Duodenal mucosa (tissue), 2 donors: ENCODE measurements at regions not wholly inside any gene's neighbourhood (a gene's known extent, or its start where the extent isn't known, plus 50 kb on each side); places are given as distances from the start of the nearest gene placed in this dataset.

Source experiments
- H3K27ac ChIP-seq: one replicate; pipeline ENCODE4 v1.7.0; 2013; ENCODE audit warnings: low read depth, low read length
- H3K27me3 ChIP-seq, 2 donors: one replicate each; pipeline ENCODE4 v1.7.0; 2013; ENCODE audit warnings: low read length in 2 of 2, control low read depth in 1 of 2; ENCODE audit not compliant: insufficient read depth in 2 of 2, control insufficient read depth in 1 of 2
- H3K36me3 ChIP-seq, 2 donors: one replicate each; pipeline ENCODE4 v1.7.0; 2013; ENCODE audit warnings: low read length in 2 of 2, control low read depth in 1 of 2; ENCODE audit not compliant: insufficient read depth in 2 of 2, control insufficient read depth in 1 of 2
- H3K4me1 ChIP-seq, 2 donors: one replicate each; pipeline ENCODE4 v1.7.0; 2013; ENCODE audit warnings: low read length in 2 of 2, control low read depth in 1 of 2; ENCODE audit not compliant: insufficient read depth in 2 of 2, control insufficient read depth in 1 of 2
- H3K4me3 ChIP-seq, 2 donors: one replicate each; pipeline ENCODE4 v1.7.0; 2013; ENCODE audit warnings: low read length in 2 of 2, low read depth in 1 of 2
- H3K9ac ChIP-seq, 2 donors: one replicate each; pipeline ENCODE4 v1.7.0; 2013; ENCODE audit warnings: low read length in 2 of 2, low read depth in 1 of 2
- H3K9me3 ChIP-seq, 2 donors: one replicate each; pipeline ENCODE4 v1.7.0; 2013; ENCODE audit warnings: low read length in 2 of 2, control low read depth in 1 of 2; ENCODE audit not compliant: control insufficient read depth in 1 of 2

- no peak overlapping the region for H3K27ac ChIP-seq
- H3K4me1 ChIP-seq: no peaks in the 10 kb centered on the region
- no peaks in the 10 kb centered on the region for H3K36me3 ChIP-seq
- no peak overlapping the region for H3K4me3 ChIP-seq
- no peaks in the 10 kb centered on the region for H3K27me3 ChIP-seq
- H3K9me3 ChIP-seq: no peaks in the 10 kb centered on the region
- no peak overlapping the region for H3K9ac ChIP-seq
Measured at GRCh38 chr2:155294358-155294757, 595.9 kb downstream of the KCNJ3 start.

- H3K4me3 ChIP-seq: no peak overlapping the region
- H3K36me3 ChIP-seq: no peaks in the 10 kb centered on the region
- no peaks in the 10 kb centered on the region for H3K9me3 ChIP-seq
- no peaks in the 10 kb centered on the region for H3K4me1 ChIP-seq
- no peak overlapping the region for H3K27ac ChIP-seq
- H3K27me3 ChIP-seq: no peaks in the 10 kb centered on the region
- H3K9ac ChIP-seq: no peak overlapping the region
Measured at GRCh38 chr2:155281907-155282306, 583.4 kb downstream of the KCNJ3 start.

- no peak overlapping the region for H3K27ac ChIP-seq
Measured at GRCh38 chr2:155273323-155273722, 574.8 kb downstream of the KCNJ3 start.

DNA sequence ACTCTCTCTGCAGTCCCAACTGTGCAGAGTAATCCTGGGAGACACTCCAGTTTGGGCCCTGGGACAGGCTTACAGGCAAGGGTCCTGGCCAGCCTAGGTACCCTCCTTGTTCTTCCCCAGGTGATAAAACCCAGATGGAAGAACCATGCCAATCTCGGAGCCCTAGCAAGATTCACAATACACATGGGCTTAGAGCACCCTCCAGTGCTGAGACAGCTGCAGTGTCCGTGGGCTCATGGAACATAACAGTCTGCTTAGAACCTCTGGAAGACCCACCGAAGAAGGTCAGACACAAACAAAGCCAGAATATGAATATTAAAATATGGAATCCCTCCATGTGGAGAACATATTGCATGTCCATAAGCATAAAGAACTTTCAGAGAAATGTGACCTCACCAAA lies 568.1 kb downstream of the KCNJ3 start:
- Histone ChIP-seq H3K27ac (no peak overlapping the region), H3K36me3 (no peaks in the 10 kb centered on the region), H3K9ac (no peak overlapping the region), H3K4me3 (no peak overlapping the region), H3K9me3 (no peaks in the 10 kb centered on the region), H3K4me1 (no peaks in the 10 kb centered on the region), H3K27me3 (no peaks in the 10 kb centered on the region)

More at GRCh38 chr2:155273323-155273722, 574.8 kb downstream of the KCNJ3 start:
- no peak overlapping the region for H3K4me3 ChIP-seq
- no peaks in the 10 kb centered on the region for H3K36me3 ChIP-seq
- H3K27me3 ChIP-seq: no peaks in the 10 kb centered on the region
- H3K4me1 ChIP-seq: no peaks in the 10 kb centered on the region
- no peak overlapping the region for H3K9ac ChIP-seq
- H3K9me3 ChIP-seq: no peaks in the 10 kb centered on the region

DNA sequence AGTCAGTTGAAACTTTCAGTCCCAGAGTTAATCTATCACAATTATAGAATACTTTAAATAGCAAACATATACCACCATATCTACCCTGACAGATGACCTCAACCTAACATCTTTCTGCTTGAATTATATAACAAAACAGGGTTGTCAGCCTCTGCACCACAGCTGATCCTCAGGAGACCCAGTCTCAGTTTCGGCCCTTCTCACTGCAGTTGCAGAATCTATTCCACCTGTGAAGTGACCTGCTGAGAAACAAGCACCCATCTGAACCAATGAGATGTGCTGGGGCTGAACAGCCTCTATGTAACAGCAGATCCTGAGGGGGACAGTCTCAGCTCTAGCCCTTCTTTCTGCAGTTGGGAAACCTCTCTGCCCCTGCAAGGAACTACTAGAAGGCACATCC lies 567.6 kb downstream of the KCNJ3 start:
- Histone ChIP-seq H3K4me3 (no peak overlapping the region), H3K4me1 (no peaks in the 10 kb centered on the region), H3K27me3 (no peaks in the 10 kb centered on the region), H3K9me3 (no peaks in the 10 kb centered on the region), H3K36me3 (no peaks in the 10 kb centered on the region), H3K9ac (no peak overlapping the region), H3K27ac (no peak overlapping the region)

DNA sequence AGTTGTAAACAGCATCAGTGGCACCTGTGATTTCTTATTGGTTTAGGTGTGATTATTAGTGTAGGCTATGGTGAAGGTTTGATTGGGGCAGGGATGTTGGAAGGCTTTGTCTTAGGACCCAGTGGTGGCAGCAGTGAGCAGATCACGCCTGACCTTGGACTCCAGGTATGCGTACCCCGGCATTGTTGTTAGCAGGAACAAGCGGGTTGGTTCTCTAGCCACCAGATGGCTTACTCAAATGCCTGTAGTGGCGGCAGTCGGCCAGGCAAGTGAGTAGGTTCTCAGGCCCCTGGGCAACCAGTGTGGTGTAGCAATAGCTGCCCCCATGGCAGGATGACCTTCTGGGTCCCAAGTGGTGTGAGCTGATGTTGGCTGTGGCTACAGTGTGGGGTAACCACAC lies 558.3 kb downstream of the KCNJ3 start:
- Histone ChIP-seq H3K9ac (no peak overlapping the region), H3K9me3 (no peaks in the 10 kb centered on the region), H3K36me3 (no peaks in the 10 kb centered on the region), H3K4me1 (no peaks in the 10 kb centered on the region), H3K27me3 (no peaks in the 10 kb centered on the region), H3K27ac (no peak overlapping the region), H3K4me3 (no peak overlapping the region)

DNA sequence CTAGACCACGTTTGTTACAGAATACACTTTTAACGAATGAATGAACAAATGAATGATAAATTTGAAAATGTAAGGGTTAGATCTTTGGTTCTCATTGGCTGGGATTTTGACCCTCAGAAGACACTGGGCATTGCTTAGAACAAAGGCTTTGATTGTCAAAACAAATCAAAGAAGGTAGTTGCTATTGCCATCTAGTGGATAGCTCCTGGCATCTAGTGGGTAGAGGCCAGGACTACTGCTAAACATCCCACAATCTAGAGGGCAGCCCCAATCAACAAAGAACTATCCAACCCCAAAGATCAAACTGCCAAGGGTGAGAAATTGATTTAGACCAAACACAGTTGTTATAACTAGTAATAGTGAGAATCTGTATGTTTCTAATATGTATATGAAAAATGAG lies 552.3 kb downstream of the KCNJ3 start:
- no peaks in the 10 kb centered on the region for H3K4me1 ChIP-seq
- no peak overlapping the region for H3K9ac ChIP-seq
- H3K36me3 ChIP-seq: no peaks in the 10 kb centered on the region
- no peak overlapping the region for H3K4me3 ChIP-seq
- H3K9me3 ChIP-seq: no peaks in the 10 kb centered on the region
- no peak overlapping the region for H3K27ac ChIP-seq
- no peaks in the 10 kb centered on the region for H3K27me3 ChIP-seq

GRCh38 chr2:155240176-155240575 lies 541.7 kb downstream of the KCNJ3 start:
- Histone ChIP-seq H3K9me3 (no peaks in the 10 kb centered on the region), H3K4me1 (no peaks in the 10 kb centered on the region), H3K9ac (no peak overlapping the region), H3K27me3 (no peaks in the 10 kb centered on the region), H3K36me3 (no peaks in the 10 kb centered on the region), H3K4me3 (no peak overlapping the region), H3K27ac (no peak overlapping the region)

- Histone ChIP-seq H3K9ac (no peak overlapping the region), H3K27ac (no peak overlapping the region), H3K4me1 (no peaks in the 10 kb centered on the region), H3K36me3 (no peaks in the 10 kb centered on the region), H3K9me3 (no peaks in the 10 kb centered on the region), H3K27me3 (no peaks in the 10 kb centered on the region), H3K4me3 (no peak overlapping the region)
Measured at GRCh38 chr2:155235710-155236109, 537.2 kb downstream of the KCNJ3 start.

DNA sequence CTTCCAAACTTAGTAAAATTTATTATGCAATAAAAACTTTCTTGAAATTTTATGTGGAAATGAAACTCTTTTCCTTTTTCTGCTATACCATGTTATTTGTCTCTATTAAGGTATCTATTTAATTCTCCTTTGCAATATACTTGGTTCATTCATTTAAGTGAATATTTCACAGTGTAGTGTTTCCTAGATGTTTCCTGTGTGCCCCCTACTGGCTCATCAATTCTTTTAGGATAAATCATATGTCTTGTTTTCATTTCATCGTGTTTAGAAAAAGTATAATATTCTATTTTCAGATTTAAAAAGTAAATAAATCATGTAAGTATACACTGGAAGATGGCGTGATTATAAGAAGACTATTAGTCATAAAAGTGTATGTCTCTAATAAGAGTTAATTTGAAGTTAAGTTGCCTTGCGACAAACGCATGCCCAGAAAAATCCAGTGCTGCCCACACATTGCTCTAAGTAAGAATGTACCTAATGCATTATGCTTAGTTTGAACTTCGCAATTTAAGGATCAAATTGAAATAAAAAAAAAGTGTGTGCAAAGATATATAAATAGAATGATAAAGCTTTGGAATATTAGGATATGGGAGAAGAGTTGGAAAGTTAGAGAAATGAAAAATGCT lies 525.4 kb downstream of the KCNJ3 start:
- H3K27ac ChIP-seq: no peak overlapping the region
- H3K4me1 ChIP-seq: no peaks in the 10 kb centered on the region
- no peaks in the 10 kb centered on the region for H3K27me3 ChIP-seq
- H3K9ac ChIP-seq: no peak overlapping the region
- no peaks in the 10 kb centered on the region for H3K36me3 ChIP-seq
- H3K4me3 ChIP-seq: no peak overlapping the region
- no peaks in the 10 kb centered on the region for H3K9me3 ChIP-seq

GRCh38 chr2:155218945-155219344 lies 520.5 kb downstream of the KCNJ3 start:
- Histone ChIP-seq H3K36me3 (no peaks in the 10 kb centered on the region), H3K27ac (no peak overlapping the region), H3K4me1 (no peaks in the 10 kb centered on the region), H3K27me3 (no peaks in the 10 kb centered on the region), H3K9me3 (no peaks in the 10 kb centered on the region), H3K9ac (no peak overlapping the region), H3K4me3 (no peak overlapping the region)
